ENCODE measurements at regions not wholly inside any gene's neighbourhood (a gene's known extent, or its start where the extent isn't known, plus 50 kb on each side); places are given as distances from the start of the nearest gene placed in this dataset.

DNA sequence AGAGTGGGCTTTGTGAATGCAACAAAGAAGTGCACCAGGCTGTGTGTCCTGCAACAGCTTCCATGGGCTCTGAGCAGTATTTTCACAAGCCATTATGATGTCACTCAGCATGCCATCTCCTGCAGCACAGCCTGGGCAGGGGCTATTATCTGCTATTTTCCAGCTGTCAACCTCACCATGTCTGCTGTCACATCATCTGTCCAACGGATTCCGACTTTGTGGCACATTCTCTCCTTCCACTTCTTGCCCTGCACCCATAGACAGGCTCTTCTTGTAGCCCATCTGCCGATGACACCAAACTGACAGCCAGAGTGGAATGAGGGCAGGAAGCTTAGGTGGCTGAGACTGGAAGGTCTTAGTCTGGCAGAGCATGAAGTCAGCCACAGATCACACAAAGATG, 691.9 kb downstream of the NTRK3 start:
- no peak overlapping the region for H4K5ac ChIP-seq (ENCODE audit: low read depth, low read length)
- H3K9ac ChIP-seq (ENCODE audit: low read depth, low read length): no peak overlapping the region
- H4K91ac ChIP-seq (ENCODE audit: insufficient read depth, low read depth, low read length): no peak overlapping the region
- in situ Hi-C loops (cut with MboI; ENCODE audit: low sequenced_read_pairs): no loop called here
- no TSS peak for BruUV-seq (replicated peaks)
- H3K79me1 ChIP-seq (ENCODE audit: low read depth in 1 of 2, low read length in 2 of 2): no peaks in the 10 kb centered on the region
- no peak overlapping the region for H2BK15ac ChIP-seq (ENCODE audit: low read depth, low read length)
- H3K14ac ChIP-seq (replicated peaks; ENCODE audit: low read depth, low read length): no peak overlapping the region
- H2AK5ac ChIP-seq (ENCODE audit: low read depth, low read length): no peak overlapping the region
- intact Hi-C loops (cut with micrococcal nuclease): no loop called here
- H3K23ac ChIP-seq (ENCODE audit: low read depth, low read length): no peak overlapping the region
- ATAC-seq (ENCODE audit: low read depth): no peak
- no peak overlapping the region for H3K56ac ChIP-seq (ENCODE audit: extremely low read depth, insufficient read depth, low read length)
- POLR2A ChIA-PET (ENCODE audit: unreplicated experiment): no interaction called here
- no peaks in the 10 kb centered on the region for H3K27me3 ChIP-seq (ENCODE audit: control insufficient read depth, insufficient read depth, low read length)
- no peak overlapping the region for H2AK9ac ChIP-seq (replicated peaks; ENCODE audit: low read depth, low read length, poor library complexity)
- no peak for TF ChIP-seq CHD1 (IDR thresholded peaks at IDR 0.05; ENCODE audit: low read depth, low read length)
- no peak for TF ChIP-seq SMC3 (IDR thresholded peaks at IDR 0.05; ENCODE audit: low read depth, low read length)
- TF ChIP-seq CEBPB (IDR thresholded peaks at IDR 0.05; ENCODE audit: low read depth, low read length): no peak
- TF ChIP-seq RFX5 (IDR thresholded peaks at IDR 0.05; ENCODE audit: low read depth, low read length): no peak
- no peak for TF ChIP-seq BHLHE40 (IDR thresholded peaks at IDR 0.05; ENCODE audit: low read depth, low read length)
- TF ChIP-seq RAD21 (IDR thresholded peaks at IDR 0.05; ENCODE audit: low read length): no peak
- TF ChIP-seq MAZ (IDR thresholded peaks at IDR 0.05; ENCODE audit: borderline replicate concordance, low read depth, low read length): no peak
- TF ChIP-seq, protein P1, sequence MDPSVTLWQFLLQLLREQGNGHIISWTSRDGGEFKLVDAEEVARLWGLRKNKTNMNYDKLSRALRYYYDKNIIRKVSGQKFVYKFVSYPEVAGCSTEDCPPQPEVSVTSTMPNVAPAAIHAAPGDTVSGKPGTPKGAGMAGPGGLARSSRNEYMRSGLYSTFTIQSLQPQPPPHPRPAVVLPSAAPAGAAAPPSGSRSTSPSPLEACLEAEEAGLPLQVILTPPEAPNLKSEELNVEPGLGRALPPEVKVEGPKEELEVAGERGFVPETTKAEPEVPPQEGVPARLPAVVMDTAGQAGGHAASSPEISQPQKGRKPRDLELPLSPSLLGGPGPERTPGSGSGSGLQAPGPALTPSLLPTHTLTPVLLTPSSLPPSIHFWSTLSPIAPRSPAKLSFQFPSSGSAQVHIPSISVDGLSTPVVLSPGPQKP (IDR thresholded peaks at IDR 0.05; ENCODE audit: borderline replicate concordance, low read depth, low read length): no peak
- TF ChIP-seq MXI1 (IDR thresholded peaks at IDR 0.05; ENCODE audit: borderline replicate concordance, low read depth, low read length): no peak
- TF ChIP-seq NFE2L2 (IDR thresholded peaks at IDR 0.05; ENCODE audit: low read depth, low read length): no peak
- TF ChIP-seq, protein P2, sequence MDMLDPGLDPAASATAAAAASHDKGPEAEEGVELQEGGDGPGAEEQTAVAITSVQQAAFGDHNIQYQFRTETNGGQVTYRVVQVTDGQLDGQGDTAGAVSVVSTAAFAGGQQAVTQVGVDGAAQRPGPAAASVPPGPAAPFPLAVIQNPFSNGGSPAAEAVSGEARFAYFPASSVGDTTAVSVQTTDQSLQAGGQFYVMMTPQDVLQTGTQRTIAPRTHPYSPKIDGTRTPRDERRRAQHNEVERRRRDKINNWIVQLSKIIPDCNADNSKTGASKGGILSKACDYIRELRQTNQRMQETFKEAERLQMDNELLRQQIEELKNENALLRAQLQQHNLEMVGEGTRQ (IDR thresholded peaks at IDR 0.05; ENCODE audit: low read depth, low read length): no peak
- H2BK5ac ChIP-seq (ENCODE audit: low read depth, low read length, poor library complexity, severe bottlenecking): no peak overlapping the region
- CTCF ChIA-PET: interaction anchor here (1.8 kb wide), 1 partner anchor 9 kb away, joined by 5 read pairs; no protein-coding TSS in a partner anchor
- H3K4me2 ChIP-seq (ENCODE audit: low read depth, low read length): no peak overlapping the region
- H3K18ac ChIP-seq (ENCODE audit: low read depth, low read length): no peak overlapping the region
- no peaks in the 10 kb centered on the region for H3K36me3 ChIP-seq (ENCODE audit: control insufficient read depth, insufficient read depth, low read length)
- no CpG with 5 or more reads among the region's 3 CpGs for WGBS, 2 experiments (ENCODE audit: extremely low coverage in 2 of 2, insufficient read length in 1 of 2)
- dilution Hi-C loops (cut with HindIII; ENCODE audit: low sequenced_read_pairs, unreplicated experiment): no loop called here
- H4K20me1 ChIP-seq (ENCODE audit: insufficient read depth, low read length): no peaks in the 10 kb centered on the region
- H3K4me1 ChIP-seq (ENCODE audit: control insufficient read depth, insufficient read depth, low read length): no peaks in the 10 kb centered on the region
- DNase-seq: no peak
- H4K8ac ChIP-seq (ENCODE audit: low read depth in 2 of 2, low read length in 2 of 2): no peak overlapping the region
- no peak overlapping the region for H3K4me3 ChIP-seq (ENCODE audit: insufficient read depth, low read depth, low read length)
- H2BK120ac ChIP-seq (ENCODE audit: low read depth, low read length): no peak overlapping the region
- H2BK20ac ChIP-seq (ENCODE audit: low read depth, low read length): no peak overlapping the region
- H2AFZ ChIP-seq (replicated peaks; ENCODE audit: low read length, poor library complexity): no peak overlapping the region
- no peaks in the 10 kb centered on the region for H3K9me1 ChIP-seq (ENCODE audit: insufficient read depth, low read length)
- H3K9me3 ChIP-seq (ENCODE audit: control insufficient read depth, insufficient read depth, low read length): peaks cover 11% of the 10 kb centered on the region; the same call in 1 of the 2 replicates
- H3K27ac ChIP-seq (ENCODE audit: insufficient read depth, low read length): no peak overlapping the region
- H3K4ac ChIP-seq (ENCODE audit: low read depth, low read length): no peak overlapping the region
